DOHH2 (cell line): ENCODE measurements at regions not wholly inside any gene's neighbourhood (a gene's known extent, or its start where the extent isn't known, plus 50 kb on each side); places are given as distances from the start of the nearest gene placed in this dataset.

ENCODE experiments used
- H3F3A ChIP-seq: fragments of 200-600 bp; sonication (generic), shearing (Covaris generic); 2 replicates; pipeline ENCODE4 v1.6.0; 2016; ENCODE audit warnings: antibody characterized with exemption, mild to moderate bottlenecking; ENCODE audit not compliant: control insufficient read depth, insufficient read depth
- H3K27ac ChIP-seq: fragments of 200-600 bp; sonication (generic); 2 replicates; pipeline ENCODE4 v1.5.1; 2014; ENCODE audit warnings: low read depth, mild to moderate bottlenecking, low read length, moderate library complexity
- H3K27me3 ChIP-seq: fragments of 200-600 bp; sonication (generic); 2 replicates; pipeline ENCODE4 v1.6.1; 2014; ENCODE audit warnings: mild to moderate bottlenecking, low read length, mixed read lengths; ENCODE audit not compliant: control insufficient read depth
- H3K36me3 ChIP-seq: fragments of 200-600 bp; sonication (generic); 2 replicates; pipeline ENCODE4 v1.6.1; 2014; ENCODE audit warnings: mild to moderate bottlenecking, low read length, moderate library complexity, mixed read lengths; ENCODE audit not compliant: control insufficient read depth
- H3K4me1 ChIP-seq: fragments of 200-600 bp; sonication (generic); 2 replicates; pipeline ENCODE4 v1.6.1; 2014; ENCODE audit warnings: mild to moderate bottlenecking, low read length, mixed read lengths; ENCODE audit not compliant: control insufficient read depth
- H3K4me2 ChIP-seq: fragments of 200-600 bp; sonication (generic); 2 replicates; pipeline ENCODE4 v1.6.0; 2014; ENCODE audit warnings: mild to moderate bottlenecking, low read length, moderate library complexity
- H3K4me3 ChIP-seq: fragments of 200-600 bp; sonication (generic); 2 replicates; pipeline ENCODE4 v1.5.1; 2014; ENCODE audit warnings: mild to moderate bottlenecking, low read length, mixed read lengths
- H3K79me2 ChIP-seq: fragments of 200-600 bp; sonication (generic); 2 replicates; pipeline ENCODE4 v1.6.1; 2014; ENCODE audit warnings: mild to moderate bottlenecking, low read length, mixed read lengths; ENCODE audit not compliant: control insufficient read depth
- H3K9me2 ChIP-seq: fragments of 200-600 bp; sonication (generic); replicated peaks from 2 replicates; pipeline ENCODE4 v1.6.1; 2014; ENCODE audit warnings: mild to moderate bottlenecking, low read length, mixed read lengths; ENCODE audit not compliant: control insufficient read depth
- H3K9me3 ChIP-seq: fragments of 200-600 bp; sonication (generic); 2 replicates; pipeline ENCODE4 v1.6.1; 2014; ENCODE audit warnings: antibody characterized with exemption, low read length, mixed read lengths; ENCODE audit not compliant: control insufficient read depth, insufficient read depth
- H4K20me1 ChIP-seq: fragments of 200-600 bp; sonication (generic); 2 replicates; pipeline ENCODE4 v1.6.0; 2014; ENCODE audit warnings: low read depth, mild to moderate bottlenecking, antibody characterized with exemption, low read length, moderate library complexity; ENCODE audit not compliant: control insufficient read depth, insufficient read depth
- EZH2phosphoT487 ChIP-seq: fragments of 200-600 bp; sonication (generic); IDR thresholded peaks from 2 replicates; pipeline ENCODE4 v1.6.1; 2017; ENCODE audit warnings: borderline replicate concordance, mild to moderate bottlenecking, antibody characterized with exemption, low read length, moderate library complexity, mixed read lengths
- TF ChIP-seq, protein P1 (sequence below): fragments of 200-600 bp; sonication (generic); IDR thresholded peaks from one replicate; pipeline ENCODE4 v1.5.1; 2014; ENCODE audit warnings: antibody characterized with exemption, mild to moderate bottlenecking, low read depth, low read length; ENCODE audit not compliant: poor library complexity, severe bottlenecking

DNA sequence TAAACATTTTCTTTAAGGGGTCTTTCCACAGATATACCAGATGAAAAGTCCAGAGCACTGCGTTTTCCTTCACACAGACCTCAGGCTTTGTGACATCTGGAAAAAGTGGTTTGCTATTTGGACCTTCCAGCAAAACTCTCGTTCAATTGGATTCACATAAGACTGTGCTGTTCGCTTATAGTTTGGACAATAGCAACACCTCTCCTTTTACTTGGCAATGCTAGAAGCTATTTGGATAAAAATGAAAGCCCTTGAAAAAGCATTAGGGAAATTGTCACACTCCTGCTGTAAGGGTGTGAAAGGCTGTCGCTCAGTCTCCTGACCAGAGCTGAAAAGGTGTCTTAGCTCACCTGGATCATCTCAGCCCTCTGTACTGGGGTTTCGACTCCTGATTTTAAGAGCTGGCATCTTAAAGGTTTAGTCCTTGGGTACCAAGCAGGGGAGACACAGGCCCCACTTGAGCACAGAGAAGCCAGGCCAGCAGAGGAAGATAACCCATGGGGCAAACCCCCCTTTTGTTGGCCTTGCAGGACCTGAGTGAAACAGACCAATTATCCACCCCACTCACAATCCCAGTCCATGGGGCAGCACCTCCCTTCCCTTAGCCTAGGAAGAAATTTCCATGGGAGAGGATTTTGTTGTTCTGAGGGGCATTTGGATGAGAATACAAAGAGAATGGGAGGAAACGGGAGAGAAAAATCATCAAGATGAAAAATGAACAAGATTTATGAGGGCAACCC, 257.6 kb downstream of the DLEU7 start:
- H3K27me3 ChIP-seq, result no peaks in the 10 kb centered on the region
- H3K4me2 ChIP-seq, result no peak overlapping the region
- H3K9me2 ChIP-seq, result no peaks in the 10 kb centered on the region
- H3K9me3 ChIP-seq, result no peaks in the 10 kb centered on the region; the same call in 1 of the 2 replicates
- H3K27ac ChIP-seq, result no peak overlapping the region
- H3K4me3 ChIP-seq, result no peak overlapping the region
- TF ChIP-seq, protein P1, sequence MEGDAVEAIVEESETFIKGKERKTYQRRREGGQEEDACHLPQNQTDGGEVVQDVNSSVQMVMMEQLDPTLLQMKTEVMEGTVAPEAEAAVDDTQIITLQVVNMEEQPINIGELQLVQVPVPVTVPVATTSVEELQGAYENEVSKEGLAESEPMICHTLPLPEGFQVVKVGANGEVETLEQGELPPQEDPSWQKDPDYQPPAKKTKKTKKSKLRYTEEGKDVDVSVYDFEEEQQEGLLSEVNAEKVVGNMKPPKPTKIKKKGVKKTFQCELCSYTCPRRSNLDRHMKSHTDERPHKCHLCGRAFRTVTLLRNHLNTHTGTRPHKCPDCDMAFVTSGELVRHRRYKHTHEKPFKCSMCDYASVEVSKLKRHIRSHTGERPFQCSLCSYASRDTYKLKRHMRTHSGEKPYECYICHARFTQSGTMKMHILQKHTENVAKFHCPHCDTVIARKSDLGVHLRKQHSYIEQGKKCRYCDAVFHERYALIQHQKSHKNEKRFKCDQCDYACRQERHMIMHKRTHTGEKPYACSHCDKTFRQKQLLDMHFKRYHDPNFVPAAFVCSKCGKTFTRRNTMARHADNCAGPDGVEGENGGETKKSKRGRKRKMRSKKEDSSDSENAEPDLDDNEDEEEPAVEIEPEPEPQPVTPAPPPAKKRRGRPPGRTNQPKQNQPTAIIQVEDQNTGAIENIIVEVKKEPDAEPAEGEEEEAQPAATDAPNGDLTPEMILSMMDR, result no peak
- H3F3A ChIP-seq, result no peaks in the 10 kb centered on the region
- no peaks in the 10 kb centered on the region for H3K79me2 ChIP-seq
- no peaks in the 10 kb centered on the region for H4K20me1 ChIP-seq
- H3K4me1 ChIP-seq, result peaks cover 47% of the 10 kb centered on the region
- H3K36me3 ChIP-seq, result no peaks in the 10 kb centered on the region

DNA sequence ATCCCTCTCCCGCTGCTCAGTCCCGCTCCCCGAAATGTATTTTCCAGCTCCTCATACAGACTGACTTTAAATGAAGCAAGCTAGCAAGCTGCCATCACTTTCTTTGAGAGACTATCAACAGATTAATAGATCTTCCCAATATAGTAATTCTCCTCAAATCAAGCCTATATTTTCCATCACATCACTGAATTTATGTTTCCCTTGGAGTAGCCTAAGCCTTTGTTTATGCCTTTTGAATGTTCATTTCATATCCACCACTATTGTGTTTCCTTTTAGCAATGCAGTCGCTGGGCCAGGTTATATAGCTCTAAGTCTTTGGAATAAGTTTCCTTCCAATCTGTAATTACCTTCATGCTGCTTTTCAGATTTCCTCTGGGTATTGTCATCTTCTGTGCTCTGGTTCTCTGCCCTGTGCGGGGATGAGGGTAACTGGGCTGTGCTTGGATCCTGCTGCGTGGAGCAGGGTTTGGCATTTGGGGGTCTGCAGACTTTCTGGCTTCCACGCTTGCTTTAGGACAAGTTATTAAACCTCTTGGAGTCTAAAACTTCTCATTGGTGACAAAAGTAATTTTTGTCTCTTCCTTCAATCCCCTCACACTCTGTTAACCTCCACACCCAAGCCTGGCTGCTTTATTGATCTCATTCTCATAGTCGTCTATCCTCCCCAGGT, 256.9 kb downstream of the DLEU7 start:
- TF ChIP-seq EZH2phosphoT487, result no peak
- TF ChIP-seq, protein P1, result no peak
- Histone ChIP-seq H3K27me3 (no peaks in the 10 kb centered on the region), H3F3A (no peaks in the 10 kb centered on the region), H3K79me2 (no peaks in the 10 kb centered on the region), H3K9me2 (no peaks in the 10 kb centered on the region), H3K9me3 (no peaks in the 10 kb centered on the region; the same call in 1 of the 2 replicates), H4K20me1 (no peaks in the 10 kb centered on the region), H3K36me3 (no peaks in the 10 kb centered on the region), H3K4me2 (peak overlapping the region; percentile 30; the same call in 1 of the 2 replicates), H3K4me1 (peaks cover 54% of the 10 kb centered on the region), H3K4me3 (no peak overlapping the region), H3K27ac (no peak overlapping the region)

DNA sequence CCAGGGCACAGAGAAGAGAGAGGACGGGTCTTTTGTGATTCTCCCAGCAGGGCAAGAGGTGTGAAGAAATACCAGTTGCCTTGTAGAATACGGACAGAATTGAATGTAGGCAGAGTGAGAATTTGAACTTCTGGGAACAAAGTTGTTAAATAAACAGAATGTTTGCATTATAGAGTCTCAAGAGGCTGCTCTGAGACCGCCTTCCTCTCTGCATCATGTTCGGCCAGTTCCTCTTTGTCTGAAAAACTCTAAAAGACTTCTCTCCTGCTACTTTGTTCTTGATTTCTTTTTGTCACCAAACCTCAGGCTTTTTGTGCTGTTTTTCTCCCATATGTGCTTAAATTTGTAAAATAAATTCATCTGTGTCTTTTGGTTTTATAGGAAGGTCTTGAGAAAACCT, 256.4 kb downstream of the DLEU7 start:
- no peaks in the 10 kb centered on the region for H4K20me1 ChIP-seq
- H3K9me3 ChIP-seq, result no peaks in the 10 kb centered on the region; the same call in 1 of the 2 replicates

More for the DNA sequence above, 256.4 kb downstream of the DLEU7 start:
- Histone ChIP-seq H3K79me2 (no peaks in the 10 kb centered on the region), H3K4me3 (no peak overlapping the region), H3K27ac (no peak overlapping the region), H3K27me3 (no peaks in the 10 kb centered on the region), H3F3A (no peaks in the 10 kb centered on the region), H3K9me2 (no peaks in the 10 kb centered on the region), H3K4me2 (peak overlapping the region; percentile 30), H3K4me1 (peaks cover 60% of the 10 kb centered on the region), H3K36me3 (no peaks in the 10 kb centered on the region)
- TF ChIP-seq, protein P1, result no peak
- no peak for TF ChIP-seq EZH2phosphoT487
